Ishikawa (cell line): ENCODE measurements at regions not wholly inside any gene's neighbourhood (a gene's known extent, or its start where the extent isn't known, plus 50 kb on each side); places are given as distances from the start of the nearest gene placed in this dataset.

ENCODE experiments used
- CEBPB ChIP-seq: IDR thresholded peaks from 2 replicates; pipeline ENCODE4 v1.6.1; 2012
- CREB1 ChIP-seq: IDR thresholded peaks from 2 replicates; pipeline ENCODE4 v1.6.1; 2012; ENCODE audit warnings: low read depth
- EGR1 ChIP-seq: IDR thresholded peaks from 2 replicates; pipeline ENCODE4 v1.6.1; 2012
- EP300 ChIP-seq: IDR thresholded peaks from 2 replicates; pipeline ENCODE4 v1.6.1; 2012; ENCODE audit warnings: borderline replicate concordance
- FOXM1 ChIP-seq: IDR thresholded peaks from 2 replicates; pipeline ENCODE4 v1.6.1; 2012; ENCODE audit warnings: low read depth, borderline replicate concordance
- NFIC ChIP-seq: IDR thresholded peaks from 2 replicates; pipeline ENCODE4 v1.6.1; 2012
- RAD21 ChIP-seq: IDR thresholded peaks from 2 replicates; pipeline ENCODE4 v1.6.1; 2012; ENCODE audit warnings: low read depth
- TAF1 ChIP-seq: IDR thresholded peaks from 2 replicates; pipeline ENCODE4 v1.6.1; 2012; ENCODE audit warnings: low read depth, mild to moderate bottlenecking
- TCF12 ChIP-seq: IDR thresholded peaks from 2 replicates; pipeline ENCODE4 v1.6.1; 2012; ENCODE audit warnings: low read depth
- TEAD4 ChIP-seq: IDR thresholded peaks from 2 replicates; pipeline ENCODE4 v1.6.1; 2012
- YY1 ChIP-seq: IDR thresholded peaks from 2 replicates; pipeline ENCODE4 v1.6.1; 2012; ENCODE audit warnings: low read depth
- ZBTB7A ChIP-seq: IDR thresholded peaks from 2 replicates; pipeline ENCODE4 v1.6.1; 2012; ENCODE audit warnings: low read depth
- TF ChIP-seq, protein P1 (sequence below): IDR thresholded peaks from 2 replicates; pipeline ENCODE4 v1.6.1; 2012; ENCODE audit warnings: low read depth, mild to moderate bottlenecking
- TF ChIP-seq, protein P2 (sequence below): IDR thresholded peaks from 2 replicates; pipeline ENCODE4 v1.6.1; 2012
- TF ChIP-seq, protein P3 (sequence below): IDR thresholded peaks from 2 replicates; pipeline ENCODE4 v1.6.1; 2012

DNA sequence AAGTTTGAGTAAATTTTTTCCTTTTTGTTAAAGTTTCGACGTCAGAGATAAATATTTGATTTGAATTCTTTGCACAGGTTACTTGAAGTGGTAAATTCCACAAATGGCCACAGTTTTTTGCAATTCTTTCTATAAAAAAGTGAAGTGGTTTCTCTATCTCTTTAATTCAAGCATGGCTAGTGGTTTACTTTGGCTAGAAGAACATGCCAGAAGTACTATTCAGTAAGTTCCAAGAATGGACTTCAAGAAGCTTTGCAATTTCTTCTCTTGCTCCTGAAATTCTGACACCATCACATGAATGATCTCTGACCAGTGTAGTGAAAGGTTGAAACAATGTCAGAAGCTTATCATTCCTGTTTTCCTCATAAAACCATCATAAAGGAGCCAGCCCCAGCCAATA, 55.7 kb upstream of the RNPC3 start:
- TF ChIP-seq, protein P1, sequence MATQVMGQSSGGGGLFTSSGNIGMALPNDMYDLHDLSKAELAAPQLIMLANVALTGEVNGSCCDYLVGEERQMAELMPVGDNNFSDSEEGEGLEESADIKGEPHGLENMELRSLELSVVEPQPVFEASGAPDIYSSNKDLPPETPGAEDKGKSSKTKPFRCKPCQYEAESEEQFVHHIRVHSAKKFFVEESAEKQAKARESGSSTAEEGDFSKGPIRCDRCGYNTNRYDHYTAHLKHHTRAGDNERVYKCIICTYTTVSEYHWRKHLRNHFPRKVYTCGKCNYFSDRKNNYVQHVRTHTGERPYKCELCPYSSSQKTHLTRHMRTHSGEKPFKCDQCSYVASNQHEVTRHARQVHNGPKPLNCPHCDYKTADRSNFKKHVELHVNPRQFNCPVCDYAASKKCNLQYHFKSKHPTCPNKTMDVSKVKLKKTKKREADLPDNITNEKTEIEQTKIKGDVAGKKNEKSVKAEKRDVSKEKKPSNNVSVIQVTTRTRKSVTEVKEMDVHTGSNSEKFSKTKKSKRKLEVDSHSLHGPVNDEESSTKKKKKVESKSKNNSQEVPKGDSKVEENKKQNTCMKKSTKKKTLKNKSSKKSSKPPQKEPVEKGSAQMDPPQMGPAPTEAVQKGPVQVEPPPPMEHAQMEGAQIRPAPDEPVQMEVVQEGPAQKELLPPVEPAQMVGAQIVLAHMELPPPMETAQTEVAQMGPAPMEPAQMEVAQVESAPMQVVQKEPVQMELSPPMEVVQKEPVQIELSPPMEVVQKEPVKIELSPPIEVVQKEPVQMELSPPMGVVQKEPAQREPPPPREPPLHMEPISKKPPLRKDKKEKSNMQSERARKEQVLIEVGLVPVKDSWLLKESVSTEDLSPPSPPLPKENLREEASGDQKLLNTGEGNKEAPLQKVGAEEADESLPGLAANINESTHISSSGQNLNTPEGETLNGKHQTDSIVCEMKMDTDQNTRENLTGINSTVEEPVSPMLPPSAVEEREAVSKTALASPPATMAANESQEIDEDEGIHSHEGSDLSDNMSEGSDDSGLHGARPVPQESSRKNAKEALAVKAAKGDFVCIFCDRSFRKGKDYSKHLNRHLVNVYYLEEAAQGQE: no peak
- TF ChIP-seq, protein P2, sequence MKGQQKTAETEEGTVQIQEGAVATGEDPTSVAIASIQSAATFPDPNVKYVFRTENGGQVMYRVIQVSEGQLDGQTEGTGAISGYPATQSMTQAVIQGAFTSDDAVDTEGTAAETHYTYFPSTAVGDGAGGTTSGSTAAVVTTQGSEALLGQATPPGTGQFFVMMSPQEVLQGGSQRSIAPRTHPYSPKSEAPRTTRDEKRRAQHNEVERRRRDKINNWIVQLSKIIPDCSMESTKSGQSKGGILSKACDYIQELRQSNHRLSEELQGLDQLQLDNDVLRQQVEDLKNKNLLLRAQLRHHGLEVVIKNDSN: no peak
- no peak for TF ChIP-seq YY1
- TF ChIP-seq TEAD4: no peak

DNA sequence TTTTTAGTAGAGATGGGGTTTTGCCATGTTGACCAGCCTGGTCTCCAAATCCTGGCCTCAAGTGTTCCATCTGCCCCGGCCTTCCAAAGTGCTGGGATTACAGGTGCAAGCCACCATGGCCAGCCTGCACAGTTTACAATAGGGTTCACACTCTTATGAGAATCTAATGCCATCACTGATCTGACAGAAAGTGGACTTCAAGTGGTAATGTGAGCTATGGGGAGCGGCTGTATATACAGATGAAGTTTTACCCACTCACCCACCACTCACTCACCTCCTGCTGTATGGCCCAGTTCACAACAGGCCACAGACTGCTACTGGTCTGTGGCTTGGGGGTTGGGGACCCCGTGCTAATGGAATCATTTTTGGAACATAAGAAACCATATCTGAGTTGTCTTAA, 58.4 kb upstream of the RNPC3 start:
- TF ChIP-seq ZBTB7A (no peak), TAF1 (no peak), YY1 (no peak), NFIC (no peak), CEBPB (no peak), TCF12 (no peak), EP300 (no peak), CREB1 (no peak), TEAD4 (no peak)
- TF ChIP-seq, protein P3, sequence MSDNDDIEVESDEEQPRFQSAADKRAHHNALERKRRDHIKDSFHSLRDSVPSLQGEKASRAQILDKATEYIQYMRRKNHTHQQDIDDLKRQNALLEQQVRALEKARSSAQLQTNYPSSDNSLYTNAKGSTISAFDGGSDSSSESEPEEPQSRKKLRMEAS: no peak
- TF ChIP-seq, protein P1: no peak

DNA sequence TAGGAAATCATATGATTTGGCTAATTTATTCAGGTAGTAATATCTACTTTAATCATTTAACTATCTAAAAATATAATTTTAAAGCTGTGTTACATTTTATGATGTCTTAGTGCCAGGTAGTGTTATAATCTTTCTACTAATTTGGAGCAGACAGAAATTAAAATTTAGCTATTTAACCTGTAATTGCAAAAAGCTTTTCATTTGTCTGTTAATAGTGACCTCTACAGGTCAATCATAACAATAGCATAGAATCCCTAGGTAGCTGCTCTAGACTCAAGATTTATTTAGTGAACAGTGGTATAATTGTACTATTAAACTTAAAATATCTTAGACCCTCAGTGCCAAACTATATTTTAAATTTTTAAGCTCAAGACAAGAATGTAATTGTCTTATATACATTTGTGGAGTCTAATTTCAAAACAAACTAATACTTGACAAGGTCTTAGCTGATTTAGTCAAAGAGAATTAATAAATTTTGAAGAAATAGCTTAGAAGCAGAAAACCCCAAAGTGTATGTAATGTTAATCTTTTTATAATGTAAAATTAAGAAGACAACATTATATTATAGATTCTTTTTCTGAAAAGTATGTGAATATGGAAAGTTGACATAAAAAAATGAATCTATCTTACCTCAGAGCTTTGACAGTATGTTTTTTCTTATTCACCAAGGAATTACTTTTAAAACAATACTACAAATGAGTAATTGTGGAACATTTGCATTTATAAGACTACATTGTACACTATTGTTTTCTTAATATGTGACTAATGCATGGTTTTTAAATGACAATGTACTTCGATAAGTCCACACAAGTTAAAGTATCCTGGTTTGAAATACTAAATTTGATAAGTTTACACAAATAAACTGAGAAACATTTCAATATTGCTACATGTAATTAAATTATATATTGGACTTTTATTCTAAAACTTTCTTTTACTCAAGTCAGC, 64.1 kb upstream of the RNPC3 start:
- TF ChIP-seq TEAD4 (no peak), RAD21 (peak; percentile 71)

DNA sequence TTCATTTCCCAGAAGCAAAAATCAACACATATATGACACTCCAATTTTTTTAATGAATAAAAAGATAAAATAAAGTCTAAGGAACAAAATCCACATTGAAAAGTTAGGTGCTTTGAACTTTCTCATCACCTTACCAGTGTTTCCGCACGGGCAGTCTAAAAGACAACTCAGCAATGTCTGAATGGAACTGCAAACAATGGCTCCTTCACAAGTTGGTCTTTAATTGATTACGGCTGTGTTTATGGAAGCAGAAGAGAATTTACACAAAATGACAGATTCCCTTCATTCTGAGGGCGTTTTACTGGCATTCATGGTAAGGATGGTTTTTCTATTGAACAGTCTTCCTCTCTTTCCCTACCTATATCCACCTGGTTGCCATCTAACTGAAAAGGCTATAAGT, 65.0 kb upstream of the RNPC3 start:
- TF ChIP-seq RAD21 (no peak), CEBPB (no peak), NFIC (no peak), EGR1 (no peak), TAF1 (no peak), YY1 (no peak), CREB1 (no peak), FOXM1 (no peak), EP300 (no peak)
- TF ChIP-seq, protein P1: no peak
- TF ChIP-seq, protein P2: no peak

DNA sequence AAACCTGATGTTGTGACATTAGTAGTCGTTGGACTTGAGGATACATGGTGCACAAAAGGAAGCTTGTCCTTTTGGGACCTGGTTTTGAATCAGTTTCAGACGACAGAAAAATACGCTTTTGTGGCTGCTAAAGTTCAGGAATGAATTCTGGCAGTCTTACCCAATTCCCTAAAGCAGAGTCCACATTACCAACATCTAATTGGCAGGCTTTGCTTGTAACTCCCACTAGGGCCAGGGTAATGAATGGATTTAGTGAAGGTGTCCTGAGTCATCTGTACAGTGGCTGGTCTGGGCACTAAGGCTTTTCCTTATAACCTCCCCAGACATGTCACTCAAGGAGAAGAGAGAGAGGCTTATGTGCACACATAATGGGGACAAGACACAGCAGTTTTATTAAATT, 66.2 kb upstream of the RNPC3 start:
- TF ChIP-seq EP300 (no peak), EGR1 (no peak), TCF12 (no peak), ZBTB7A (no peak), CEBPB (no peak)
- TF ChIP-seq, protein P3: no peak
